ENCODE measurements at regions not wholly inside any gene's neighbourhood (a gene's known extent, or its start where the extent isn't known, plus 50 kb on each side); places are given as distances from the start of the nearest gene placed in this dataset.

- DNase-seq (ENCODE audit: low read depth) = no peak
These were observed 281.4 kb downstream of the DMRT2 start for GRCh38 chr9:1331546-1332038.

- DNase-seq (ENCODE audit: low read depth) = peak; percentile 7
These were observed 282.0 kb downstream of the DMRT2 start for GRCh38 chr9:1332156-1332555.

- DNase-seq (ENCODE audit: low read depth) = no peak
These were observed 285.0 kb downstream of the DMRT2 start for GRCh38 chr9:1335174-1335573.

GRCh38 chr9:1337169-1337568, 287.0 kb downstream of the DMRT2 start:
- no peak for DNase-seq (ENCODE audit: low read depth)

GRCh38 chr9:1340390-1340789, 290.2 kb downstream of the DMRT2 start:
- DNase-seq (ENCODE audit: low read depth) = no peak

- no peak for DNase-seq (ENCODE audit: low read depth)
These were observed 303.1 kb downstream of the DMRT2 start for GRCh38 chr9:1353291-1353690.

GRCh38 chr9:1354086-1354485, 303.9 kb downstream of the DMRT2 start:
- no peak for DNase-seq (ENCODE audit: low read depth)

- DNase-seq (ENCODE audit: low read depth) = no peak
These were observed 304.4 kb downstream of the DMRT2 start for GRCh38 chr9:1354606-1355005.

- no peak for DNase-seq (ENCODE audit: low read depth)
These were observed 305.5 kb downstream of the DMRT2 start for GRCh38 chr9:1355656-1356055.

GRCh38 chr9:1362845-1363244, 312.7 kb downstream of the DMRT2 start:
- DNase-seq (ENCODE audit: low read depth) = no peak

- DNase-seq (ENCODE audit: low read depth) = no peak
These were observed 316.1 kb downstream of the DMRT2 start for GRCh38 chr9:1366276-1366675.

- DNase-seq (ENCODE audit: low read depth) = no peak
These were observed 319.1 kb downstream of the DMRT2 start for GRCh38 chr9:1369297-1369696.

GRCh38 chr9:1373445-1373844, 323.3 kb downstream of the DMRT2 start:
- DNase-seq (ENCODE audit: low read depth) = no peak

GRCh38 chr9:1383899-1384455, 333.8 kb downstream of the DMRT2 start:
- no peak for DNase-seq (ENCODE audit: low read depth)

GRCh38 chr9:1384816-1385215, 334.7 kb downstream of the DMRT2 start:
- DNase-seq (ENCODE audit: low read depth) = no peak

- DNase-seq (ENCODE audit: low read depth) = no peak
These were observed 336.3 kb downstream of the DMRT2 start for GRCh38 chr9:1386420-1386819.

- DNase-seq (ENCODE audit: low read depth) = no peak
These were observed 338.1 kb downstream of the DMRT2 start for GRCh38 chr9:1388216-1388615.

GRCh38 chr9:1400983-1401382, 350.8 kb downstream of the DMRT2 start:
- DNase-seq (ENCODE audit: low read depth) = no peak

- no peak for DNase-seq (ENCODE audit: low read depth)
These were observed 354.8 kb downstream of the DMRT2 start for GRCh38 chr9:1404940-1405339.

- no peak for DNase-seq (ENCODE audit: low read depth)
These were observed 361.7 kb downstream of the DMRT2 start for GRCh38 chr9:1411826-1412225.

- DNase-seq (ENCODE audit: low read depth) = no peak
These were observed 364.6 kb downstream of the DMRT2 start for GRCh38 chr9:1414711-1415131.

- DNase-seq (ENCODE audit: low read depth) = no peak
These were observed 365.0 kb downstream of the DMRT2 start for GRCh38 chr9:1415146-1415545.

- no peak for DNase-seq (ENCODE audit: low read depth)
These were observed 366.1 kb downstream of the DMRT2 start for GRCh38 chr9:1416261-1416660.

GRCh38 chr9:1421436-1421835, 371.3 kb downstream of the DMRT2 start:
- no peak for DNase-seq (ENCODE audit: low read depth)

- no peak for DNase-seq (ENCODE audit: low read depth)
These were observed 377.7 kb downstream of the DMRT2 start for GRCh38 chr9:1427875-1428274.
